Nephron progenitor cell (in vitro differentiated cells): ENCODE measurements at regions not wholly inside any gene's neighbourhood (a gene's known extent, or its start where the extent isn't known, plus 50 kb on each side); places are given as distances from the start of the nearest gene placed in this dataset.

Experiments
- DNase-seq: peaks from one replicate; pipeline ENCODE4 v3.0.0; 2021
- H3K27ac Mint-ChIP-seq: 2 replicates; pipeline ENCODE4 v1.8.0; 2021; ENCODE audit warnings: mild to moderate bottlenecking, moderate library complexity, mixed read lengths
- H3K27me3 Mint-ChIP-seq: 2 replicates; pipeline ENCODE4 v1.8.0; 2021; ENCODE audit warnings: mild to moderate bottlenecking, low read depth, mixed read lengths; ENCODE audit not compliant: poor library complexity
- H3K36me3 Mint-ChIP-seq: 2 replicates; pipeline ENCODE4 v1.8.0; 2021; ENCODE audit warnings: low read depth, mixed read lengths
- H3K4me1 Mint-ChIP-seq: 2 replicates; pipeline ENCODE4 v1.8.0; 2021; ENCODE audit warnings: mixed read lengths
- H3K4me3 Mint-ChIP-seq: 2 replicates; pipeline ENCODE4 v1.8.0; 2021; ENCODE audit warnings: mild to moderate bottlenecking, moderate library complexity, mixed read lengths
- H3K9me3 Mint-ChIP-seq: 2 replicates; pipeline ENCODE4 v1.8.0; 2021; ENCODE audit warnings: mild to moderate bottlenecking, moderate library complexity, mixed read lengths
- CTCF ChIP-seq: fragments of 200-600 bp; sonication (generic); IDR thresholded peaks from 2 replicates; pipeline ENCODE4 v1.5.0; 2021; ENCODE audit warnings: antibody characterized with exemption

GRCh38 chr10:57482259-57482658, 785.4 kb downstream of the IPMK start:
- DNase-seq, result no peak
- no peak overlapping the region for H3K4me3 Mint-ChIP-seq
- no peaks in the 10 kb centered on the region for H3K9me3 Mint-ChIP-seq
- H3K27ac Mint-ChIP-seq, result no peak overlapping the region
- no peaks in the 10 kb centered on the region for H3K36me3 Mint-ChIP-seq
- H3K27me3 Mint-ChIP-seq, result no peaks in the 10 kb centered on the region
- no peaks in the 10 kb centered on the region for H3K4me1 Mint-ChIP-seq
- TF ChIP-seq CTCF, result no peak

- no peaks in the 10 kb centered on the region for H3K4me1 Mint-ChIP-seq
- no peaks in the 10 kb centered on the region for H3K36me3 Mint-ChIP-seq
- H3K27ac Mint-ChIP-seq, result no peak overlapping the region
- no peaks in the 10 kb centered on the region for H3K9me3 Mint-ChIP-seq
- no peak for TF ChIP-seq CTCF
- no peak overlapping the region for H3K4me3 Mint-ChIP-seq
- no peaks in the 10 kb centered on the region for H3K27me3 Mint-ChIP-seq
- DNase-seq, result no peak
These were observed 794.7 kb downstream of the IPMK start for GRCh38 chr10:57472823-57473619.

- Mint-ChIP-seq H3K4me3 (no peak overlapping the region), H3K36me3 (no peaks in the 10 kb centered on the region), H3K27ac (no peak overlapping the region), H3K27me3 (no peaks in the 10 kb centered on the region), H3K9me3 (no peaks in the 10 kb centered on the region), H3K4me1 (no peaks in the 10 kb centered on the region)
- DNase-seq, result no peak
- no peak for TF ChIP-seq CTCF
These were observed 798.7 kb downstream of the IPMK start for GRCh38 chr10:57468894-57469432.

GRCh38 chr10:57465155-57465554, 802.5 kb downstream of the IPMK start:
- H3K4me3 Mint-ChIP-seq, result no peak overlapping the region
- no peak overlapping the region for H3K27ac Mint-ChIP-seq
- no peaks in the 10 kb centered on the region for H3K4me1 Mint-ChIP-seq
- no peak for DNase-seq
- no peaks in the 10 kb centered on the region for H3K36me3 Mint-ChIP-seq
- H3K27me3 Mint-ChIP-seq, result no peaks in the 10 kb centered on the region
- no peak for TF ChIP-seq CTCF
- no peaks in the 10 kb centered on the region for H3K9me3 Mint-ChIP-seq

- Mint-ChIP-seq H3K27me3 (no peaks in the 10 kb centered on the region), H3K9me3 (no peaks in the 10 kb centered on the region), H3K4me1 (no peaks in the 10 kb centered on the region), H3K27ac (peak overlapping the region; percentile 11), H3K4me3 (no peak overlapping the region), H3K36me3 (no peaks in the 10 kb centered on the region)
- TF ChIP-seq CTCF, result no peak
- no peak for DNase-seq
These were observed 807.2 kb downstream of the IPMK start for GRCh38 chr10:57460540-57460939.
